CD14-positive monocyte (primary cell): ENCODE measurements at regions not wholly inside any gene's neighbourhood (a gene's known extent, or its start where the extent isn't known, plus 50 kb on each side); places are given as distances from the start of the nearest gene placed in this dataset.

Experiments
- DNase-seq, 3 donors: peaks; one replicate each; pipeline ENCODE4 v3.0.0-alpha.2; 2011 to 2022
- H2AFZ ChIP-seq: 2 replicates; pipeline ENCODE4 v1.6.0; 2012; ENCODE audit warnings: mild to moderate bottlenecking, low read depth, low read length, inconsistent platforms; ENCODE audit not compliant: insufficient read depth, poor library complexity, severe bottlenecking
- H3K27ac ChIP-seq, 2 donors: 1 replicate in 1 of 2; 2 replicates in 1 of 2; pipeline ENCODE4 v1.5.1; 2012 to 2013; ENCODE audit warnings: low read length in 2 of 2, control low read depth in 1 of 2, inconsistent platforms in 1 of 2, low read depth in 1 of 2, mild to moderate bottlenecking in 1 of 2
- H3K27me3 ChIP-seq, 2 donors: one replicate each; pipeline versions ENCODE4 v1.6.0 to v1.6.1; 2011 to 2013; ENCODE audit warnings: low read length in 2 of 2; ENCODE audit not compliant: control insufficient read depth in 2 of 2, insufficient read depth in 2 of 2
- H3K36me3 ChIP-seq, 2 donors: replicated peaks in 1 of 2; 1 replicate in 1 of 2; 2 replicates in 1 of 2; pipeline versions ENCODE4 v1.5.1 to v1.6.1; 2012 to 2013; ENCODE audit warnings: low read length in 2 of 2, control low read depth in 1 of 2, inconsistent platforms in 1 of 2, mild to moderate bottlenecking in 1 of 2; ENCODE audit not compliant: insufficient read depth in 2 of 2, control insufficient read depth in 1 of 2
- H3K4me1 ChIP-seq, 2 donors: 1 replicate in 1 of 2; 2 replicates in 1 of 2; pipeline versions ENCODE4 v1.5.1 to v1.6.1; 2012 to 2013; ENCODE audit warnings: low read length in 2 of 2, control low read depth in 1 of 2, inconsistent platforms in 1 of 2, mild to moderate bottlenecking in 1 of 2, moderate library complexity in 1 of 2; ENCODE audit not compliant: insufficient read depth in 2 of 2, control insufficient read depth in 1 of 2
- H3K4me2 ChIP-seq: replicated peaks from 2 replicates; pipeline ENCODE3; 2012; ENCODE audit warnings: low read length, moderate library complexity, mild to moderate bottlenecking; ENCODE audit not compliant: poor library complexity, severe bottlenecking; ENCODE audit errors: extremely low read depth
- H3K4me3 ChIP-seq, 3 experiments: fragments of 200-600 bp in 1 of 3; sonication (generic) in 1 of 3; replicated peaks in 1 of 3; 1 replicate in 2 of 3; 2 replicates in 1 of 3; pipeline ENCODE4 v1.5.1; 2011 to 2013; ENCODE audit warnings: low read length in 3 of 3, mild to moderate bottlenecking in 3 of 3, control low read depth in 2 of 3, low read depth in 2 of 3, inconsistent platforms in 1 of 3, moderate library complexity in 1 of 3
- H3K79me2 ChIP-seq: 2 replicates; pipeline ENCODE4 v1.6.0; 2012; ENCODE audit warnings: mild to moderate bottlenecking, control low read depth, inconsistent platforms, low read length, moderate library complexity; ENCODE audit not compliant: insufficient read depth
- H3K9ac ChIP-seq: 2 replicates; pipeline ENCODE4 v1.6.0; 2017; ENCODE audit warnings: low read length, mild to moderate bottlenecking; ENCODE audit not compliant: insufficient read depth, poor library complexity, severe bottlenecking
- H3K9me3 ChIP-seq, 2 donors: replicated peaks in 1 of 2; 1 replicate in 1 of 2; 2 replicates in 1 of 2; pipeline versions ENCODE4 v1.5.1 to v1.6.1; 2012 to 2013; ENCODE audit warnings: low read length in 2 of 2, control low read depth in 1 of 2; ENCODE audit not compliant: control insufficient read depth in 1 of 2, insufficient read depth in 1 of 2
- H4K20me1 ChIP-seq: 2 replicates; pipeline ENCODE4 v1.6.0; 2012; ENCODE audit warnings: mild to moderate bottlenecking, low read length, control low read depth, moderate library complexity; ENCODE audit not compliant: insufficient read depth
- H3K27ac Mint-ChIP-seq, 7 donors: one replicate each; pipeline ENCODE4 v1.8.0; 2020; ENCODE audit warnings: mild to moderate bottlenecking in 7 of 7, mixed read lengths in 7 of 7, moderate library complexity in 6 of 7, inconsistent platforms in 2 of 7
- H3K27me3 Mint-ChIP-seq, 3 donors: one replicate each; pipeline ENCODE4 v1.8.0; 2021 to 2022; ENCODE audit warnings: low read depth in 3 of 3, mild to moderate bottlenecking in 3 of 3, mixed read lengths in 3 of 3, moderate library complexity in 3 of 3, inconsistent platforms in 1 of 3
- H3K36me3 Mint-ChIP-seq, 2 donors: one replicate each; pipeline ENCODE4 v1.8.0; 2020; ENCODE audit warnings: mixed read lengths in 2 of 2, inconsistent platforms in 1 of 2, mild to moderate bottlenecking in 1 of 2
- H3K4me1 Mint-ChIP-seq: one replicate; pipeline ENCODE4 v1.8.0; 2020; ENCODE audit warnings: mild to moderate bottlenecking, mixed read lengths
- H3K4me3 Mint-ChIP-seq, 2 donors: one replicate each; pipeline ENCODE4 v1.8.0; 2020; ENCODE audit warnings: mild to moderate bottlenecking in 2 of 2, mixed read lengths in 2 of 2, moderate library complexity in 1 of 2
- H3K9me3 Mint-ChIP-seq, 7 donors: one replicate each; pipeline ENCODE4 v1.8.0; 2020 to 2022; ENCODE audit warnings: mixed read lengths in 7 of 7, mild to moderate bottlenecking in 6 of 7, moderate library complexity in 6 of 7, inconsistent platforms in 2 of 7
- CTCF ChIP-seq: fragments of 200-600 bp; IDR thresholded peaks from one replicate; pipeline ENCODE4 v1.8.0; 2022; ENCODE audit warnings: antibody characterized with exemption, mild to moderate bottlenecking
- WGBS: methylation state at CpG from one replicate; pipeline ENCODE4 v1.1.5; 2013; ENCODE audit warnings: missing lambda C conversion rate; ENCODE audit not compliant: insufficient coverage; 5-methylcytosine and 5-hydroxymethylcytosine counted together
- intact Hi-C, 2 donors: fragments of 100-400 bp; cut with micrococcal nuclease; formaldehyde crosslinking; loops; one replicate each; pipeline versions ENCODE4 v1.15.0 to v1.15.1; 2023

GRCh38 chr11:70731271-70732022 is 333.1 kb downstream of the CTTN start:
- H3K36me3 ChIP-seq, result no peaks in the 10 kb centered on the region
- no peak overlapping the region for H3K4me3 Mint-ChIP-seq
- peaks cover 2 to 7% (median 5%) of the 10 kb centered on the region in 3 donors for H3K27me3 Mint-ChIP-seq
- no peak overlapping the region for H3K27ac ChIP-seq
- WGBS, result 78% methylated on average over 8 of the region's 11 CpGs
- no peak for TF ChIP-seq CTCF
- H3K27ac Mint-ChIP-seq, result no peak overlapping the region
- no peaks in the 10 kb centered on the region for H3K36me3 Mint-ChIP-seq
- H3K4me1 Mint-ChIP-seq, result no peaks in the 10 kb centered on the region
- no peaks in the 10 kb centered on the region for H3K4me1 ChIP-seq
- H3K27me3 ChIP-seq, result no peaks in the 10 kb centered on the region
- no peak overlapping the region for H3K9ac ChIP-seq
- H3K9me3 ChIP-seq, result no peaks in the 10 kb centered on the region
- DNase-seq, result no peak
- no peak overlapping the region for H3K4me3 ChIP-seq
- no peak overlapping the region for H3K4me2 ChIP-seq
- no peaks in the 10 kb centered on the region for H4K20me1 ChIP-seq
- intact Hi-C loops, result no loop called here
- H2AFZ ChIP-seq, result no peak overlapping the region
- H3K9me3 Mint-ChIP-seq, result peaks cover 0 to 5% (median 0%) of the 10 kb centered on the region in 7 donors
- H3K79me2 ChIP-seq, result no peaks in the 10 kb centered on the region

GRCh38 chr11:70732023-70732880 is 333.9 kb downstream of the CTTN start:
- intact Hi-C loops, result no loop called here
- Histone ChIP-seq H3K4me3 (no peak overlapping the region), H2AFZ (no peak overlapping the region), H3K9me3 (no peaks in the 10 kb centered on the region), H3K79me2 (no peaks in the 10 kb centered on the region), H3K4me2 (no peak overlapping the region), H3K27ac (no peak overlapping the region), H4K20me1 (no peaks in the 10 kb centered on the region), H3K27me3 (no peaks in the 10 kb centered on the region), H3K9ac (no peak overlapping the region), H3K36me3 (no peaks in the 10 kb centered on the region), H3K4me1 (no peaks in the 10 kb centered on the region)
- H3K27ac Mint-ChIP-seq, result no peak overlapping the region
- H3K9me3 Mint-ChIP-seq, result no peaks in the 10 kb centered on the region
- H3K36me3 Mint-ChIP-seq, result no peaks in the 10 kb centered on the region
- H3K4me3 Mint-ChIP-seq, result no peak overlapping the region
- no peaks in the 10 kb centered on the region for H3K4me1 Mint-ChIP-seq
- no peak for DNase-seq
- no peak for TF ChIP-seq CTCF
- WGBS, result 94% methylated on average over 14 of the region's 14 CpGs
- peaks cover 1 to 7% (median 2%) of the 10 kb centered on the region in 3 donors for H3K27me3 Mint-ChIP-seq
